ENCODE measurements at regions not wholly inside any gene's neighbourhood (a gene's known extent, or its start where the extent isn't known, plus 50 kb on each side); places are given as distances from the start of the nearest gene placed in this dataset.

GRCh38 chr9:81335879-81336421, 353.4 kb downstream of the TLE1 start:
- TF ChIP-seq REST (IDR thresholded peaks at IDR 0.05; ENCODE audit: insufficient read depth in 1 of 2, low read depth in 2 of 2, low read length in 2 of 2), result no peak
- no peak for TF ChIP-seq POLR2AphosphoS5 (IDR thresholded peaks at IDR 0.05; ENCODE audit: low read depth, low read length)
- no peak for TF ChIP-seq SIN3A (IDR thresholded peaks at IDR 0.05; ENCODE audit: borderline replicate concordance, insufficient read depth, low read length)
- no peak for TF ChIP-seq TAF1 (IDR thresholded peaks at IDR 0.05; ENCODE audit: borderline replicate concordance, insufficient read depth, low read length)
- TF ChIP-seq FOXP2 (optimal IDR thresholded peaks at IDR 0.05; ENCODE audit: borderline replicate concordance, extremely low read depth, extremely low read length, insufficient read depth), result no peak
